H1 (cell line): ENCODE measurements at regions not wholly inside any gene's neighbourhood (a gene's known extent, or its start where the extent isn't known, plus 50 kb on each side); places are given as distances from the start of the nearest gene placed in this dataset.

Experiments
- CTCF ChIA-PET: fragments of 300-600 bp; sonication (Branson Sonifier 250); formaldehyde crosslinking; loops from one replicate; lab custom pipeline; 2021; ENCODE audit not compliant: partially characterized antibody; lab: Charles Lee
- POLR2A ChIA-PET: fragments of 300-600 bp; sonication (Branson Sonifier 250); formaldehyde crosslinking; loops from one replicate; lab custom pipeline; 2021; ENCODE audit warnings: inconsistent platforms; ENCODE audit not compliant: partially characterized antibody; lab: Charles Lee
- DNase-seq, 2 experiments: peaks; one replicate each; pipeline versions ENCODE4 v3.0.0 to v3.0.0-alpha.2; 2010 to 2022; ENCODE audit warnings: low spot score in 2 of 2, low read depth in 1 of 2, mixed read lengths in 1 of 2
- FAIRE-seq: peaks from 2 replicates; lab custom pipeline; 2011; peaks lifted over from hg19 to GRCh38; lab: Jason Lieb, UNC
- H2AFZ ChIP-seq: 2 replicates; pipeline ENCODE4 v1.8.1; 2012; ENCODE audit warnings: low read length, inconsistent platforms
- H2AK5ac ChIP-seq: 2 replicates; pipeline ENCODE4 v1.6.1; 2013; ENCODE audit warnings: low read depth, low read length
- H2BK120ac ChIP-seq: replicated peaks from 2 replicates; pipeline ENCODE3; 2013; ENCODE audit warnings: low read depth, low read length, inconsistent platforms
- H2BK12ac ChIP-seq: 2 replicates; pipeline ENCODE4 v1.6.1; 2013; ENCODE audit warnings: low read depth, low read length
- H2BK15ac ChIP-seq: 2 replicates; pipeline ENCODE4 v1.6.1; 2013; ENCODE audit warnings: low read length
- H2BK20ac ChIP-seq: 2 replicates; pipeline ENCODE4 v1.6.1; 2013; ENCODE audit warnings: low read length
- H2BK5ac ChIP-seq: 2 replicates; pipeline ENCODE4 v1.6.1; 2013; ENCODE audit warnings: low read depth, low read length
- H3K14ac ChIP-seq: 2 replicates; pipeline ENCODE4 v1.6.1; 2013; ENCODE audit warnings: inconsistent platforms; ENCODE audit not compliant: insufficient read length
- H3K18ac ChIP-seq: 2 replicates; pipeline ENCODE4 v1.6.1; 2013; ENCODE audit warnings: low read length; ENCODE audit errors: extremely low read depth
- H3K23ac ChIP-seq: 2 replicates; pipeline ENCODE4 v1.6.1; 2013; ENCODE audit warnings: inconsistent platforms; ENCODE audit not compliant: insufficient read length
- H3K23me2 ChIP-seq: 2 replicates; pipeline ENCODE4 v1.6.1; 2013; ENCODE audit warnings: low read depth, low read length
- H3K27ac ChIP-seq: 2 replicates; pipeline ENCODE4 v1.6.1; 2011; ENCODE audit warnings: low read depth, low read length, inconsistent platforms
- H3K27me3 ChIP-seq, 4 experiments: replicated peaks in 1 of 4; 1 replicate in 1 of 4; 2 replicates in 3 of 4; pipeline versions ENCODE4 v1.6.1 to v1.8.1; 2011 to 2013; ENCODE audit warnings: low read length in 3 of 4, mild to moderate bottlenecking in 3 of 4, inconsistent platforms in 2 of 4, mixed read lengths in 2 of 4, moderate library complexity in 1 of 4; ENCODE audit not compliant: control insufficient read depth in 3 of 4, insufficient read depth in 3 of 4; ENCODE audit errors: extremely low read depth in 1 of 4
- H3K36me3 ChIP-seq, 4 experiments: 2 replicates each; pipeline versions ENCODE4 v1.6.1 to v1.8.1; 2011 to 2013; ENCODE audit warnings: mild to moderate bottlenecking in 4 of 4, low read length in 3 of 4, moderate library complexity in 2 of 4, control low read depth in 1 of 4, inconsistent platforms in 1 of 4; ENCODE audit not compliant: insufficient read depth in 4 of 4, control insufficient read depth in 2 of 4
- H3K4ac ChIP-seq: replicated peaks from 2 replicates; pipeline ENCODE3; 2013; ENCODE audit warnings: low read length, low read depth, mixed read lengths, inconsistent platforms; ENCODE audit not compliant: insufficient read length
- H3K4me1 ChIP-seq, 4 experiments: replicated peaks in 1 of 4; 1 replicate in 1 of 4; 2 replicates in 3 of 4; pipeline versions ENCODE4 v1.6.1 to v1.8.1; 2011 to 2013; ENCODE audit warnings: low read length in 3 of 4, inconsistent platforms in 2 of 4, mixed read lengths in 1 of 4; ENCODE audit not compliant: insufficient read depth in 4 of 4, control insufficient read depth in 3 of 4
- H3K4me2 ChIP-seq, 2 experiments: 2 replicates each; pipeline versions ENCODE4 v1.6.1 to v1.8.1; 2011 to 2013; ENCODE audit warnings: low read depth in 2 of 2, low read length in 2 of 2, control low read depth in 1 of 2, inconsistent platforms in 1 of 2, mild to moderate bottlenecking in 1 of 2; ENCODE audit not compliant: insufficient read depth in 1 of 2
- H3K4me3 ChIP-seq, 4 experiments: fragments of 200-600, 300-600 bp in 1 of 4; sonication (generic), shearing (Covaris generic), sonication (Bioruptor Twin) in 1 of 4; 2 replicates each; pipeline versions ENCODE4 v1.5.1 to v1.8.1; 2011 to 2016; ENCODE audit warnings: low read length in 4 of 4, low read depth in 3 of 4, control low read depth in 2 of 4, inconsistent platforms in 2 of 4, mild to moderate bottlenecking in 2 of 4, mixed read lengths in 1 of 4, moderate library complexity in 1 of 4; ENCODE audit not compliant: insufficient read depth in 2 of 4; ENCODE audit errors: extremely low read depth in 1 of 4
- H3K56ac ChIP-seq: replicated peaks from 2 replicates; pipeline ENCODE3; 2013; ENCODE audit warnings: low read depth, mild to moderate bottlenecking, mixed read lengths, low read length, inconsistent platforms; ENCODE audit not compliant: insufficient read length
- H3K79me1 ChIP-seq: 2 replicates; pipeline ENCODE4 v1.6.1; 2013; ENCODE audit warnings: low read depth, low read length, control low read depth
- H3K79me2 ChIP-seq, 2 experiments: 2 replicates each; pipeline versions ENCODE4 v1.6.1 to v1.8.1; 2012 to 2013; ENCODE audit warnings: low read length in 2 of 2, mild to moderate bottlenecking in 2 of 2, inconsistent platforms in 1 of 2; ENCODE audit not compliant: insufficient read depth in 2 of 2, control insufficient read depth in 1 of 2
- H3K9ac ChIP-seq, 4 experiments: replicated peaks in 1 of 4; 1 replicate in 1 of 4; 2 replicates in 3 of 4; pipeline versions ENCODE4 v1.6.1 to v1.8.1; 2011 to 2013; ENCODE audit warnings: low read depth in 3 of 4, low read length in 3 of 4, control low read depth in 2 of 4, mild to moderate bottlenecking in 2 of 4, moderate library complexity in 2 of 4, inconsistent platforms in 1 of 4; ENCODE audit errors: extremely low read depth in 1 of 4
- H3K9me3 ChIP-seq, 2 experiments: 2 replicates each; pipeline versions ENCODE4 v1.6.1 to v1.8.1; 2012 to 2013; ENCODE audit warnings: mild to moderate bottlenecking in 2 of 2, moderate library complexity in 2 of 2, control low read depth in 1 of 2, inconsistent platforms in 1 of 2, low read depth in 1 of 2, low read length in 1 of 2, mixed read lengths in 1 of 2; ENCODE audit not compliant: insufficient read depth in 2 of 2
- H4K20me1 ChIP-seq, 2 experiments: replicated peaks in 1 of 2; 2 replicates each; pipeline versions ENCODE3 to v1.8.1; 2011 to 2013; ENCODE audit warnings: inconsistent platforms in 2 of 2, low read length in 2 of 2, mild to moderate bottlenecking in 1 of 2; ENCODE audit not compliant: insufficient read depth in 2 of 2, control insufficient read depth in 1 of 2
- H4K5ac ChIP-seq: 2 replicates; pipeline ENCODE4 v1.6.1; 2013; ENCODE audit warnings: low read length, low read depth, mixed read lengths, inconsistent platforms; ENCODE audit not compliant: insufficient read length
- H4K8ac ChIP-seq: 2 replicates; pipeline ENCODE4 v1.8.0; 2013; ENCODE audit warnings: mild to moderate bottlenecking, moderate library complexity, low read length, inconsistent platforms; ENCODE audit not compliant: insufficient read depth; ENCODE audit errors: extremely low read depth
- H4K91ac ChIP-seq: replicated peaks from 2 replicates; pipeline ENCODE3; 2013; ENCODE audit warnings: low read length, mixed read lengths, inconsistent platforms; ENCODE audit not compliant: insufficient read length
- EZH2 ChIP-seq: fragments of 200-600 bp; sonication (generic); IDR thresholded peaks from 2 replicates; pipeline ENCODE4 v1.7.1; 2012; ENCODE audit warnings: low read depth, mild to moderate bottlenecking, moderate library complexity, low read length, inconsistent platforms; ENCODE audit not compliant: severe bottlenecking
- TEAD4 ChIP-seq: IDR thresholded peaks from 2 replicates; pipeline ENCODE4 v1.6.1; 2012; ENCODE audit warnings: low read depth, low read length, inconsistent platforms, mixed read lengths
- WGBS, 2 experiments: shearing (Covaris generic) in 1 of 2; methylation state at CpG; one replicate each; pipeline versions ENCODE4 v1.1.6 to v1.1.7; 2013 to 2015; ENCODE audit warnings: low lambda C conversion rate in 2 of 2, mixed read lengths in 2 of 2, inconsistent platforms in 1 of 2, low coverage in 1 of 2, missing lambda C conversion rate in 1 of 2; ENCODE audit not compliant: insufficient replicate concordance in 2 of 2, insufficient coverage in 1 of 2, insufficient read length in 1 of 2; ENCODE audit errors: extremely low coverage in 1 of 2, missing lambda C conversion rate in 1 of 2; 5-methylcytosine and 5-hydroxymethylcytosine counted together

- H3K4me1 ChIP-seq = peaks cover 0 to 7% (median under 1%) of the 10 kb centered on the region in 4 experiments; a peak in 1 of 7 replicates
- H3K14ac ChIP-seq = no peak overlapping the region
- no peak overlapping the region for H3K9ac ChIP-seq
- H4K5ac ChIP-seq = no peak overlapping the region
- H3K56ac ChIP-seq = no peak overlapping the region
- no peaks in the 10 kb centered on the region for H3K36me3 ChIP-seq
- DNase-seq = no peak
- no peak overlapping the region for H2BK15ac ChIP-seq
- no peaks in the 10 kb centered on the region for H3K79me2 ChIP-seq
- no peak overlapping the region for H3K4ac ChIP-seq
- H2BK5ac ChIP-seq = no peak overlapping the region
- no peak overlapping the region for H3K4me2 ChIP-seq
- no peak overlapping the region for H4K91ac ChIP-seq
- no peaks in the 10 kb centered on the region for H3K23me2 ChIP-seq
- H2BK120ac ChIP-seq = no peak overlapping the region
- H2BK20ac ChIP-seq = no peak overlapping the region
- no peaks in the 10 kb centered on the region for H4K20me1 ChIP-seq
- no peaks in the 10 kb centered on the region for H3K79me1 ChIP-seq
- H3K27ac ChIP-seq = no peak overlapping the region
- H3K27me3 ChIP-seq = 0 out of 7 replicates have a peak, but pooled peaks cover 0 to 2% (median 0%) of the 10 kb centered on the region in 4 experiments
- H3K18ac ChIP-seq = no peak overlapping the region
- H3K23ac ChIP-seq = no peak overlapping the region
- WGBS, 2 experiments = 79% methylated on average over 5 of the region's 5 CpGs; no CpG with 5 or more reads in 1 of the 2 experiments
- no peak overlapping the region for H4K8ac ChIP-seq
- CTCF ChIA-PET = no interaction called here
- 0 out of 2 replicates have a peak overlapping the region, but pooled peaks have one; percentile 23 for H2AFZ ChIP-seq
- FAIRE-seq = no peak
- no peak overlapping the region for H3K4me3 ChIP-seq
- POLR2A ChIA-PET = no interaction called here
- TF ChIP-seq TEAD4 (no peak), EZH2 (no peak)
- TF ChIP-seq, all 59 proteins: peak for 0
- H2AK5ac ChIP-seq = no peak overlapping the region
- no peaks in the 10 kb centered on the region for H3K9me3 ChIP-seq
- no peak overlapping the region for H2BK12ac ChIP-seq
Observed at GRCh38 chr4:53865054-53865453, 199.4 kb downstream of the CHIC2 start.
